ENCODE measurements at regions not wholly inside any gene's neighbourhood (a gene's known extent, or its start where the extent isn't known, plus 50 kb on each side); places are given as distances from the start of the nearest gene placed in this dataset.

DNA sequence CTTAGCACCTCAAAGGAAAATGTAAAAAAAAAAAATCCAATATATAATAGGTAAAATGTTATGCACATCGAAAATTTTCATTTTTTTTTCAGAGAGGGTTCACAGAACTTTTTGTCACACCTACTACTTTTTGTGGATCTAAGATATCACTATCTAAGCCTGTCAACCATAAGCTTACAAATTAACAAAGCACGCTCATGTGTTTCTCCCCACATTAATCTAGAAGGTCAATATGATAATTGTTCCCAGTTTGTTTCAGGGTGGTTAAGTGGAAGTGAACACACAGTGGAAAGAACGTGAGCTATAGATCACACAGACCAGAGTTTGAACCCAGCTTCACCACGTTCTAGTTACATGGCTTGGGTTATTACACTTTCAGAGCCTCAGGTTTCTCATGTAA lies 78.6 kb upstream of the ROBO2 start:
- no peaks in the 10 kb centered on the region for H3K36me3 ChIP-seq (replicated peaks in 1 of 2; ENCODE audit: control insufficient read depth in 1 of 2, insufficient read depth in 2 of 2, low read length in 1 of 2)
- no peak for TF ChIP-seq USF1 (IDR thresholded peaks at IDR 0.05; ENCODE audit: borderline replicate concordance, low read depth)
- TF ChIP-seq, protein P1, sequence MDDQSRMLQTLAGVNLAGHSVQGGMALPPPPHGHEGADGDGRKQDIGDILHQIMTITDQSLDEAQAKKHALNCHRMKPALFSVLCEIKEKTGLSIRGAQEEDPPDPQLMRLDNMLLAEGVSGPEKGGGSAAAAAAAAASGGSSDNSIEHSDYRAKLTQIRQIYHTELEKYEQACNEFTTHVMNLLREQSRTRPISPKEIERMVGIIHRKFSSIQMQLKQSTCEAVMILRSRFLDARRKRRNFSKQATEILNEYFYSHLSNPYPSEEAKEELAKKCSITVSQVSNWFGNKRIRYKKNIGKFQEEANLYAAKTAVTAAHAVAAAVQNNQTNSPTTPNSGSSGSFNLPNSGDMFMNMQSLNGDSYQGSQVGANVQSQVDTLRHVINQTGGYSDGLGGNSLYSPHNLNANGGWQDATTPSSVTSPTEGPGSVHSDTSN (IDR thresholded peaks at IDR 0.05) = no peak
- no peak for TF ChIP-seq TEAD4 (IDR thresholded peaks at IDR 0.05; ENCODE audit: borderline replicate concordance, insufficient read depth)
- no peak for TF ChIP-seq MAX (IDR thresholded peaks at IDR 0.05; ENCODE audit: low read depth)
- no peak for TF ChIP-seq TAF1 (IDR thresholded peaks at IDR 0.05; ENCODE audit: borderline replicate concordance, low read depth, low read length)
- no peak overlapping the region for H3K27ac ChIP-seq (ENCODE audit: low read depth in 2 of 2, low read length in 1 of 2)
- H3K9ac ChIP-seq = no peak overlapping the region
- H4K20me1 ChIP-seq (ENCODE audit: insufficient read depth) = no peaks in the 10 kb centered on the region
- no peaks in the 10 kb centered on the region for H3K79me2 ChIP-seq (ENCODE audit: insufficient read depth)
- no peaks in the 10 kb centered on the region for H3K9me3 ChIP-seq
- H3K4me2 ChIP-seq = no peak overlapping the region
- no peak for DNase-seq
- 32% methylated on average over 4 of the region's 4 CpGs for WGBS (ENCODE audit: low lambda C conversion rate)
- no peaks in the 10 kb centered on the region for H3F3A ChIP-seq (replicated peaks; ENCODE audit: insufficient read depth)
- ChIA-PET CTCF (interaction anchor here (0.8 to 0.9 kb wide), 2 partner anchors 26 to 34 kb away, joined by 3 to 4 read pairs; no protein-coding TSS in a partner anchor), POLR2A (no interaction called here)
- no peaks in the 10 kb centered on the region; a peak in 2 of 4 replicates for H3K4me1 ChIP-seq (ENCODE audit: control insufficient read depth in 1 of 2, insufficient read depth in 2 of 2, low read depth in 1 of 2, low read length in 1 of 2)
- no peaks in the 10 kb centered on the region for H3K9me2 ChIP-seq
- H3K27me3 ChIP-seq (ENCODE audit: insufficient read depth) = no peaks in the 10 kb centered on the region
- no peak overlapping the region for H2AFZ ChIP-seq (ENCODE audit: low read depth)
- H3K4me3 ChIP-seq (ENCODE audit: low read depth in 2 of 2, low read length in 1 of 2) = no peak overlapping the region

DNA sequence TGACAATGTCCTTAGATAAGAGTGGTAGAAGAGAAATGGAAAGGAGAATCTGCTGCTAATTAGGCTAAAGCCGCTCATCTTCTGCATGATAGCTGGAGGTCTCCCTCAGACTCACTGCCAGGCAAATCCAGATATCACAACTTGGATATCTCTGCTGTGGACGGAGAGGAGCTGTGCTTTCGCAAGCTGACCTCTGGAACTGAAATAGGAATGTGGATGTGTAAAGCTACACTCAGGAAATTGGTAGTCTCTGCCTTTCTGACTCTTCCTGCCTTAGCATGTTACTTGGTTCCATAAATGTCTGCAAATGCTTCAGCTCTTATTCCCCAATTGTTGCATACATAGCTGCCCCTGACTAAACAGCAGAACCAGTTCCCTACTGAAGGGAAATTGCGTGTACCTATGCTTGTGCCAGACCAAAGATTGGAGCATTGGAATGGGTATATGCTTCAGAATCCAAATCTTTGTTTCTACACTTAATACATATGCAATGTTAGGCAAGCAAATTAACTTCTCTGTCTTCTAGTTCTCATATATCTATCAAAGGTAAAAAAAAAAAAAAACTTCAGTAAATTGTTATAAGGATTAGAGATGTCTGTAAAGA lies 74.7 kb upstream of the ROBO2 start:
- Histone ChIP-seq H3K79me2 (ENCODE audit: insufficient read depth) (no peaks in the 10 kb centered on the region), H4K20me1 (ENCODE audit: insufficient read depth) (no peaks in the 10 kb centered on the region), H3K4me1 (ENCODE audit: control insufficient read depth in 1 of 2, insufficient read depth in 2 of 2, low read depth in 1 of 2, low read length in 1 of 2) (no peaks in the 10 kb centered on the region), H3K9me3 (no peaks in the 10 kb centered on the region), H2AFZ (ENCODE audit: low read depth) (no peak overlapping the region), H3K4me3 (ENCODE audit: low read depth in 2 of 2, low read length in 1 of 2) (no peak overlapping the region), H3K27me3 (ENCODE audit: insufficient read depth) (no peaks in the 10 kb centered on the region), H3K27ac (ENCODE audit: low read depth in 2 of 2, low read length in 1 of 2) (no peak overlapping the region), H3K4me2 (no peak overlapping the region), H3K9ac (no peak overlapping the region), H3F3A (replicated peaks; ENCODE audit: insufficient read depth) (no peaks in the 10 kb centered on the region), H3K9me2 (no peaks in the 10 kb centered on the region), H3K36me3 (replicated peaks in 1 of 2; ENCODE audit: control insufficient read depth in 1 of 2, insufficient read depth in 2 of 2, low read length in 1 of 2) (no peaks in the 10 kb centered on the region)
- TF ChIP-seq USF1 (IDR thresholded peaks at IDR 0.05; ENCODE audit: borderline replicate concordance, low read depth) (no peak), TAF1 (IDR thresholded peaks at IDR 0.05; ENCODE audit: borderline replicate concordance, low read depth, low read length) (no peak), FOXM1 (IDR thresholded peaks at IDR 0.05; ENCODE audit: low read depth) (no peak), FOSL2 (IDR thresholded peaks at IDR 0.05; ENCODE audit: borderline replicate concordance, low read depth) (no peak)
- TF ChIP-seq, protein P2, sequence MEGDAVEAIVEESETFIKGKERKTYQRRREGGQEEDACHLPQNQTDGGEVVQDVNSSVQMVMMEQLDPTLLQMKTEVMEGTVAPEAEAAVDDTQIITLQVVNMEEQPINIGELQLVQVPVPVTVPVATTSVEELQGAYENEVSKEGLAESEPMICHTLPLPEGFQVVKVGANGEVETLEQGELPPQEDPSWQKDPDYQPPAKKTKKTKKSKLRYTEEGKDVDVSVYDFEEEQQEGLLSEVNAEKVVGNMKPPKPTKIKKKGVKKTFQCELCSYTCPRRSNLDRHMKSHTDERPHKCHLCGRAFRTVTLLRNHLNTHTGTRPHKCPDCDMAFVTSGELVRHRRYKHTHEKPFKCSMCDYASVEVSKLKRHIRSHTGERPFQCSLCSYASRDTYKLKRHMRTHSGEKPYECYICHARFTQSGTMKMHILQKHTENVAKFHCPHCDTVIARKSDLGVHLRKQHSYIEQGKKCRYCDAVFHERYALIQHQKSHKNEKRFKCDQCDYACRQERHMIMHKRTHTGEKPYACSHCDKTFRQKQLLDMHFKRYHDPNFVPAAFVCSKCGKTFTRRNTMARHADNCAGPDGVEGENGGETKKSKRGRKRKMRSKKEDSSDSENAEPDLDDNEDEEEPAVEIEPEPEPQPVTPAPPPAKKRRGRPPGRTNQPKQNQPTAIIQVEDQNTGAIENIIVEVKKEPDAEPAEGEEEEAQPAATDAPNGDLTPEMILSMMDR (IDR thresholded peaks at IDR 0.05) = no peak
- POLR2A ChIA-PET = interaction anchor here (0.6 kb wide), 1 partner anchor 191 kb away, joined by 3 read pairs; no protein-coding TSS in a partner anchor
- no peak for DNase-seq
- WGBS (ENCODE audit: low lambda C conversion rate) = 58% methylated on average over 4 of the region's 4 CpGs
- CTCF ChIA-PET = interaction anchor here (0.7 to 1.3 kb wide), 2 partner anchors 22 to 38 kb away, joined by 3 read pairs; no protein-coding TSS in a partner anchor
